T-helper 17 cell (primary cell): ENCODE measurements at regions not wholly inside any gene's neighbourhood (a gene's known extent, or its start where the extent isn't known, plus 50 kb on each side); places are given as distances from the start of the nearest gene placed in this dataset.

Experiments used
- ATAC-seq: fragments of 150-1000 bp; cut with Tn5 transposase; 2 replicates; pipeline ENCODE4 v1.10.0; 2021; ENCODE audit warnings: mild to moderate bottlenecking, moderate library complexity
- DNase-seq, 3 donors: peaks; one replicate each; pipeline versions ENCODE4 v3.0.0 to v3.0.0-alpha.2; 2020 to 2021
- H3K9me3 ChIP-seq: one replicate; pipeline ENCODE4 v1.7.0; 2013; ENCODE audit warnings: low read length, mild to moderate bottlenecking; ENCODE audit not compliant: control insufficient read depth, poor library complexity, severe bottlenecking
- H3K27ac Mint-ChIP-seq: one replicate; pipeline ENCODE4 v1.8.0; 2022; ENCODE audit warnings: mild to moderate bottlenecking, moderate library complexity, mixed read lengths
- H3K27me3 Mint-ChIP-seq: one replicate; pipeline ENCODE4 v1.8.0; 2022; ENCODE audit warnings: mixed read lengths
- H3K36me3 Mint-ChIP-seq: one replicate; pipeline ENCODE4 v1.8.0; 2022; ENCODE audit warnings: low read depth, mixed read lengths
- H3K4me1 Mint-ChIP-seq: one replicate; pipeline ENCODE4 v1.8.0; 2022; ENCODE audit warnings: mild to moderate bottlenecking, mixed read lengths
- H3K4me3 Mint-ChIP-seq: one replicate; pipeline ENCODE4 v1.8.0; 2022; ENCODE audit warnings: mild to moderate bottlenecking, moderate library complexity, mixed read lengths

GRCh38 chr9:108322326-108323098 lies 533.3 kb downstream of the ACTL7B start:
- no peak for ATAC-seq
- DNase-seq, result no peak
- no peaks in the 10 kb centered on the region for H3K9me3 ChIP-seq
- no peaks in the 10 kb centered on the region for H3K4me1 Mint-ChIP-seq
- H3K27ac Mint-ChIP-seq, result no peak overlapping the region
- H3K27me3 Mint-ChIP-seq, result no peaks in the 10 kb centered on the region
- no peaks in the 10 kb centered on the region for H3K36me3 Mint-ChIP-seq
- no peak overlapping the region for H3K4me3 Mint-ChIP-seq

GRCh38 chr9:108316630-108317029 lies 539.2 kb downstream of the ACTL7B start:
- Mint-ChIP-seq H3K4me3 (no peak overlapping the region), H3K36me3 (no peaks in the 10 kb centered on the region), H3K27me3 (no peaks in the 10 kb centered on the region), H3K4me1 (no peaks in the 10 kb centered on the region), H3K27ac (no peak overlapping the region)
- DNase-seq, result no peak
- ATAC-seq, result no peak
- no peaks in the 10 kb centered on the region for H3K9me3 ChIP-seq

- DNase-seq (no peak), ATAC-seq (no peak)
- Mint-ChIP-seq H3K4me1 (no peaks in the 10 kb centered on the region), H3K27ac (no peak overlapping the region), H3K4me3 (no peak overlapping the region), H3K36me3 (no peaks in the 10 kb centered on the region), H3K27me3 (no peaks in the 10 kb centered on the region)
- no peaks in the 10 kb centered on the region for H3K9me3 ChIP-seq
Observed at GRCh38 chr9:108316066-108316465, 539.7 kb downstream of the ACTL7B start.

- H3K36me3 Mint-ChIP-seq, result no peaks in the 10 kb centered on the region
- ATAC-seq, result no peak
- H3K27ac Mint-ChIP-seq, result no peak overlapping the region
- H3K9me3 ChIP-seq, result no peaks in the 10 kb centered on the region
- no peak for DNase-seq
- H3K4me3 Mint-ChIP-seq, result no peak overlapping the region
- no peaks in the 10 kb centered on the region for H3K27me3 Mint-ChIP-seq
- no peaks in the 10 kb centered on the region for H3K4me1 Mint-ChIP-seq
Observed at GRCh38 chr9:108311745-108312144, 544.0 kb downstream of the ACTL7B start.

- H3K27me3 Mint-ChIP-seq, result no peaks in the 10 kb centered on the region
Observed at GRCh38 chr9:108310202-108310601, 545.6 kb downstream of the ACTL7B start.

GRCh38 chr9:108300306-108301287 lies 555.2 kb downstream of the ACTL7B start:
- DNase-seq, result no peak
- no peak for ATAC-seq
- Mint-ChIP-seq H3K27me3 (no peaks in the 10 kb centered on the region), H3K27ac (no peak overlapping the region), H3K4me1 (no peaks in the 10 kb centered on the region), H3K4me3 (no peak overlapping the region), H3K36me3 (no peaks in the 10 kb centered on the region)
- no peaks in the 10 kb centered on the region for H3K9me3 ChIP-seq

More at GRCh38 chr9:108310202-108310601, 545.6 kb downstream of the ACTL7B start:
- Mint-ChIP-seq H3K4me1 (no peaks in the 10 kb centered on the region), H3K4me3 (no peak overlapping the region), H3K36me3 (no peaks in the 10 kb centered on the region), H3K27ac (no peak overlapping the region)
- DNase-seq, result no peak
- ATAC-seq, result no peak
- no peaks in the 10 kb centered on the region for H3K9me3 ChIP-seq

- no peaks in the 10 kb centered on the region for H3K27me3 Mint-ChIP-seq
- H3K36me3 Mint-ChIP-seq, result no peaks in the 10 kb centered on the region
- no peak for ATAC-seq
- H3K27ac Mint-ChIP-seq, result no peak overlapping the region
- no peak overlapping the region for H3K4me3 Mint-ChIP-seq
- no peaks in the 10 kb centered on the region for H3K9me3 ChIP-seq
- no peak for DNase-seq
- H3K4me1 Mint-ChIP-seq, result no peaks in the 10 kb centered on the region
Observed at GRCh38 chr9:108297073-108297472, 558.7 kb downstream of the ACTL7B start.

- H3K4me1 Mint-ChIP-seq, result no peaks in the 10 kb centered on the region
- ATAC-seq (no peak), DNase-seq (no peak)
- H3K27ac Mint-ChIP-seq, result no peak overlapping the region
- no peaks in the 10 kb centered on the region for H3K27me3 Mint-ChIP-seq
- no peak overlapping the region for H3K4me3 Mint-ChIP-seq
- no peaks in the 10 kb centered on the region for H3K9me3 ChIP-seq
- no peaks in the 10 kb centered on the region for H3K36me3 Mint-ChIP-seq
Observed at GRCh38 chr9:108296056-108296455, 559.7 kb downstream of the ACTL7B start.

- DNase-seq, result no peak
- Mint-ChIP-seq H3K27me3 (no peaks in the 10 kb centered on the region), H3K36me3 (no peaks in the 10 kb centered on the region), H3K27ac (no peak overlapping the region), H3K4me1 (no peaks in the 10 kb centered on the region), H3K4me3 (no peak overlapping the region)
- no peak for ATAC-seq
- no peaks in the 10 kb centered on the region for H3K9me3 ChIP-seq
Observed at GRCh38 chr9:108291586-108291932, 564.2 kb downstream of the ACTL7B start.

- no peak overlapping the region for H3K27ac Mint-ChIP-seq
- no peak overlapping the region for H3K4me3 Mint-ChIP-seq
- H3K4me1 Mint-ChIP-seq, result no peaks in the 10 kb centered on the region
- no peak for DNase-seq
- H3K27me3 Mint-ChIP-seq, result no peaks in the 10 kb centered on the region
- ATAC-seq, result no peak
- H3K9me3 ChIP-seq, result no peaks in the 10 kb centered on the region
- no peaks in the 10 kb centered on the region for H3K36me3 Mint-ChIP-seq
Observed at GRCh38 chr9:108290839-108291585, 564.8 kb downstream of the ACTL7B start.

- DNase-seq, result no peak
- Mint-ChIP-seq H3K36me3 (no peaks in the 10 kb centered on the region), H3K27me3 (no peaks in the 10 kb centered on the region), H3K27ac (no peak overlapping the region), H3K4me3 (no peak overlapping the region), H3K4me1 (no peaks in the 10 kb centered on the region)
- no peaks in the 10 kb centered on the region for H3K9me3 ChIP-seq
- no peak for ATAC-seq
Observed at GRCh38 chr9:108286638-108287206, 569.1 kb downstream of the ACTL7B start.

- Mint-ChIP-seq H3K4me3 (no peak overlapping the region), H3K27ac (no peak overlapping the region), H3K4me1 (no peaks in the 10 kb centered on the region), H3K27me3 (no peaks in the 10 kb centered on the region), H3K36me3 (no peaks in the 10 kb centered on the region)
- H3K9me3 ChIP-seq, result no peaks in the 10 kb centered on the region
- DNase-seq (no peak), ATAC-seq (no peak)
Observed at GRCh38 chr9:108283696-108284095, 572.1 kb downstream of the ACTL7B start.

GRCh38 chr9:108282872-108283271 lies 572.9 kb downstream of the ACTL7B start:
- H3K27me3 Mint-ChIP-seq, result no peaks in the 10 kb centered on the region
- H3K36me3 Mint-ChIP-seq, result no peaks in the 10 kb centered on the region
- H3K27ac Mint-ChIP-seq, result no peak overlapping the region
- no peaks in the 10 kb centered on the region for H3K4me1 Mint-ChIP-seq
- DNase-seq, result no peak
- no peaks in the 10 kb centered on the region for H3K9me3 ChIP-seq
- no peak for ATAC-seq
- no peak overlapping the region for H3K4me3 Mint-ChIP-seq
